Inflammatory macrophage treated with lipopolysaccharide for 1 hour (primary cell): ENCODE measurements at regions not wholly inside any gene's neighbourhood (a gene's known extent, or its start where the extent isn't known, plus 50 kb on each side); places are given as distances from the start of the nearest gene placed in this dataset.
"Not testable (repeated sequence)": the region's sequence is repeated elsewhere in the genome, so short reads cannot be mapped to it uniquely, and the experiment has no call there.

ENCODE experiments used
- DNase-seq, 2 donors: peaks; one replicate each; pipeline ENCODE4 v3.0.0-alpha.2; 2020 to 2022

DNA sequence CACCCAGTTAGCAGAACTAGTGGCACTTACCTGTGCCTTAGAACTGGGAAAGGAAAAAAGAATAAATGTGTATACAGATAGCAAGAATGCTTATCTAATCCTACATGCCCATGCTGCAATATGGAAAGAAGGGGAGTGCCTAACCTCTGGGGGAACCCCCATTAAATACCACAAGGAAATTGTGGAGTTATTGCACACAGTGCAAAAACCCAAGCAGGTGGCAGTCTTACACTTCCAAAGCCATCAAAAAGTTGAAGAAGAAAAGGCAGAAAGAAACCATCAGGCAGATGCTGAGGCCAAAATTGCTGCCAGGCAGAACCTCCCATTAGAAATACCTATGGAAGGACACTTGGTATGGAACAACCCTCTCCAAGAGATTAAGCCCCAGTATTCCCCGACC lies 246.1 kb upstream of the BTG1 start:
- peak in 1 of 2 donors; percentile 8 for DNase-seq

DNA sequence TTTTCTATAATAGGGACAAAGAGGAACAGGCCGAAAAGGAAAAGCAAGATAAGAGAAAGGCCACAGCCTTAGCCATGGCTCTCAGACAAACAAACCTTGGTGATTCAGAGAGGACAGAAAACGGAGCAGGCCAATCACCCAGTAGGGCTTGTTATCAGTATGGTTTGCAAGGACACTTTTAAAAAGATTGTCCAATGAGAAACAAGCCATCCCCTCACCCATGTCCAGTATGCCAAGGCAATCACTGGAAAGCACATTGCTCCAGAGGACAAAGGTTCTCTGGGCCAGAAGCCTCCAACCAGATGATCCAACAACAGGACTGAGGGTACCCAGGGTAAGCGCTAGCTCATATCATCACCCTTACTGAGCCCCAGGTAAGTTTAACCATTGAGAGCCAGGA lies 243.8 kb upstream of the BTG1 start:
- no peak for DNase-seq

- DNase-seq, result no peak
Measured at GRCh38 chr12:92385296-92385695, 239.7 kb upstream of the BTG1 start.

GRCh38 chr12:92384571-92384970 lies 238.9 kb upstream of the BTG1 start:
- no peak for DNase-seq

DNA sequence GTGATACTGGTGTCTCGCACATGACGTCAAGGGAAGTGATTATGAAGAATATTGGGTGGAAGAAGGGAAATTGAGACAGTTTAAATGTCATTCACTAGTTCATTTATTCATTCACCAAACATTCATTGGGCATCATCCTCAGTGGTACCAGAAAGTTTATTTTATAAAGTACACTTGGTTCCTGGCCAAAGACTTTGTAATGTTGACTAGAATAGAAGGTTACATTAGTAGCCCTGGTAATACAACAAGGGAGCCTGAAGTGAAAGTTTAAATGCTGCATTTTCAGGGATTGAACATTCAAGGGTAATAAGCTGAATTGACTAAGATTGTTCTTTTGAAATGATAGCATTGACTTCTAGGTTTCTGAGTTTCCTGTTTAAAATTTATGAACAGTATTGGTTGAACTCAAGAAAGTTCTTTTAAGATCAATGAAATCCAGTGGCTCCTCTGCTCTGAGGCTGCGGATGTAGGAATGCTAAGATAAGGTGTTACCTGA lies 236.8 kb upstream of the BTG1 start:
- DNase-seq, result no peak

DNA sequence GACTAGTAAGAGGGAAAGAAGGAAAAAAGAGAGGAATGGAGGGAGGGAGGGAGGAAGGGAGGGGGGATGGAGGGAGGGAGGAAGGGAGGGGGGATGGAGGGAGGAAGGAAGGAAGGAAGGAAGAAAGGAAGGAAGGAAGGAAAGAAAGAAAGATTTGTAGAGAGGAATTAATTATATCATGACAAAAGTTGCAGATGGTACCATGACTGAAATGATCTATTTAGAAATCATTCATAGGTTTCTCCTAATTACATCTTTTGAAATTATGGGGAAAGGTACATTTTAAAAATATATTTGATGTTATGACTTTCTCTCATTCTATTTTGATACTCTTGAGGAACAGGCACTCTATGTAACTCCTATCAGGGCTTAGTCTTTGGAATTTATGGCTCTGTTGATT lies 236.2 kb upstream of the BTG1 start:
- no peak for DNase-seq

DNA sequence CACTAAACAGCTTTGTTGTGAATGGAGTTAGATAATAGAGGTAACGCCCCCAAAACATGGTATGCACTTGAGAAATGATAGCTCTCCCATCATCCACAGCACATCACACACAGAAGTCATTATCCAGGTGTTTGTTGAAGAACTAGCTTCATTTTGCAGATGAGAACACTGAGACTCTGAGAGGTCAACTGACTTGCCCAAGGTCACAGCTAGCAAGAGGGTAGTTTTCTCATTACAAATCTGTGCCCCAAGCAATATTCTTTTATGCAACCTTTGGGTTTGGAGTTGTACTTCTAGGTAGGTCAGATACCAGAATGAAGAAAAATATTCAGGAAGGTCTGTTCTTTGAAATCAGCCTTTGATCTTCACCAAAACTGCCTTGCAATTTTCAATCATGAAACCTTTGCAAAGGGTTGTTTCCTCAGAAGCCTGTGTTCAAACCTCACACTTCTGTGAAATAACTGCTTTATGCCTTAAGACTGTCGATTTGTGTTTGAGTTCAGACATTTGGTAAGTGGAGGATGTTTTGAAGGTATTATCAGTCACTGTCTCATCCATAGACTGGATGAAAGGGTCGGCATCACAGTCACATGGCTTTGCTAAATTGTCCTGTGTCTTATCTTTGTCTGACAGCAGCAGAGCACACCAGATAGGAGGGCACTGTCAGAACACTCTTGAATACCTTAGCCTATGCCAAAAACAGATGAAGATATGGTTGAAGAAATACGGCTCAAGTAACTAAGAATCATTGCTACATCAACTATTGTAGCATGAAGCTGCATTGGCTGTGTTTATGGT lies 233.2 kb upstream of the BTG1 start:
- no peak for DNase-seq

DNA sequence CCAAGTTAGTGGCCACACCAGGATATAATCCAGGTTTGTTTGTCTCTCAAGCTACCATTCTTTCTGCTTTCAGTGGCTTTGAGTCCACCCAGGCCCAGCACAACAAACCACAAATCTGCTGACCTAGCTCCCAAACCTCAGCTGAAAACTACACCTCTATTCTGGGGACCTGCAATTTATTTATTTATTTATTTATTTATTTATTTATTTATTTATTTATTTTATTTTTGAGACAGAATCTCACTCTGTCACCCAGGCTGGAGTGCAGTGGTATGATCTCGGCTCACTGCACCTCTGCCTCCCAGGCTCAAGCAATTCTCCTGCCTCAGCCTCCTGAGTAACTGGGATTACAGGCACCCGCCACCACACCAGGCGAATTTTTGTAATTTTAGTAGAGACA lies 229.9 kb upstream of the BTG1 start:
- not testable (repeated sequence) for DNase-seq

GRCh38 chr12:92370828-92371227 lies 225.2 kb upstream of the BTG1 start:
- no peak for DNase-seq

DNA sequence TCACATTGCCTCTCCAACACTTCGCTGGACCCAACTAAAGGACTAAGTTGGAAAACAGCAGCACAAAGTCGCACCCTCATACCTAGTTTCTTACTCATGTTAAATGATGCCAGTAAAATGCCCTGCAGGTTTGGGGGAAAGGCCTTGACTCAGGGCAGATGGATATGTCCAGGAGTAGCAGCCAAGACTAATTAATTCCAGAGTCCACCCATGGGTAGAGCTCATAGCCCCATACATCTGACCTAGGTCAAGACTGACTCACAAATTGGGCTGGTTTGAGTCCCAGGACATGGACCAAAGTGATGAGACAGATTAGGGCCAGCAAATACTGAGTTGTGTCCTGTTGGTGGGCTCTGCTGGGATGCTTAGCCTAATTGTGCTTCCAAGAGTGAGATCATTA lies 224.0 kb upstream of the BTG1 start:
- DNase-seq, result no peak

- no peak for DNase-seq
Measured at GRCh38 chr12:92369056-92369455, 223.4 kb upstream of the BTG1 start.

GRCh38 chr12:92365836-92366235 lies 220.2 kb upstream of the BTG1 start:
- no peak for DNase-seq

GRCh38 chr12:92365333-92365732 lies 219.7 kb upstream of the BTG1 start:
- no peak for DNase-seq

DNA sequence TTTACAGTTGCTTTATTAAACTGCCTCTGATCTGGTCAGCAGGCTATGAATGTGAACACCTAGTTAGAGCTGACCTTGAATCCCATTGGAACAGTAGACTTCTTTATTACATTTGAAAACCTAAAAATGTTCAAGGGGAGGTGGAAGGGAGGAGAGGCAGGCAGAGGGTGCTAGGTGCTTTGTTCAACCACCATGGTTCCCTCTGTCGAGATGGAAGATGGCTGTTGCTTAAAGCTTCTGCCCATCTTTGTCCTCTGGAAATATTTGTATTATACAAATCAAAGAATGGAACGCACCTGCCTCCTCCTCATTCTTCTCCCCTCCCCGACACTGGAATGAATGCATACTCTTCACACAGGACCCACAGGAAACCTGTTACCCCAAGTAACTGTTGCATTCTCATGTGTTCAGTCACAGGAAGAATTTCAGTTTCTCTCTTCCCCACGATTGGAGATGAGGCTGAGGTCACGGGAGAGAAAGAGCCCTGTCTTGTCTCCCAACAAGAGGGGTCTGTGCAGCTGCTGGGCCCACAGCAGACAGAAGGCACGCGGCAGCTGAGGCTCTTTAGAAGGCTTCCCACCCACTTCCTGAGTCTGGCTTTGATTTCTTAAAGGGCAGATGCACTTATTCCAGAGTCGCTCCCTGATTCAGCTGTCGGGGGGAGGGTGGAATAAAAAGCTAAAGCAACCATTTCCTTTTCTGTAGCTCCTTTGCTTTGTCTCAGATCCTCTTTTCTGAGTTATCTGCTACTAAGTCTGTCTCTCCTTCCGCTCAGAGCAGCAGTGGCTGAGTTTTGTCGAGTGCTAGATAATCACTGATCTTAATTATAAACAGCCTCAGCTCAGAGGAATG lies 217.9 kb upstream of the BTG1 start:
- DNase-seq, result peak; percentile 21 to 46

- no peak for DNase-seq
Measured at GRCh38 chr12:92362785-92363184, 217.1 kb upstream of the BTG1 start.

- no peak for DNase-seq
Measured at GRCh38 chr12:92362126-92362525, 216.5 kb upstream of the BTG1 start.

GRCh38 chr12:92360543-92360942 lies 214.9 kb upstream of the BTG1 start:
- no peak for DNase-seq

DNA sequence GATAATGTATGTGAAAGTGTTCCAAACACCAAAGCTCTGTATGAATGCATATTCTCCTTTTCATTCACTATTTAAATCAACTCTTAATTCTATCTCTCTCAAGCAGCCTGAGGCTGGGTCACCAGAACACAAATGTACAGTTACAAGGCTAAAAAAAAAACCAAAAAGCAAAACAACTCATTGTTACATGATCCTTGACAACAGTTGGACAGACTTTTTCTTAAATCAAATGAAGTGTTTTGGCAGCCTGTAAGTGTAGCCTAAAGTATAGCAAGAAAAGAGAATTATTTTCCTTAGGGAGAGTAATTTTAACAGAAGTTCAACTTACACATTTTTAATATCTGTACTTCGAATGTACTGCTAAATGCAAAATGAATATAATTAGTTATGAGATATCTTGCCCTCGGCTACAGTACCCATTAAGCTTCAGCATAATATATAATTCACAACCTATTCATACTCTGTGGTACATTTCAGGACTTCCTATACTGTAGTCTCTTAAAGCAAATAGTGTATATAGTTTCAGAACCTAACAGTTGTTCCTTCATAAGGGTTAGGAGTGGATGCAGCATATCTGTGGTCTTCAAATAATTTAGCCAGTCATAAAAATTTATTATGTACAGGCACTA lies 214.0 kb upstream of the BTG1 start:
- DNase-seq, result no peak

- no peak for DNase-seq
Measured at GRCh38 chr12:92357584-92358261, 212.1 kb upstream of the BTG1 start.

DNA sequence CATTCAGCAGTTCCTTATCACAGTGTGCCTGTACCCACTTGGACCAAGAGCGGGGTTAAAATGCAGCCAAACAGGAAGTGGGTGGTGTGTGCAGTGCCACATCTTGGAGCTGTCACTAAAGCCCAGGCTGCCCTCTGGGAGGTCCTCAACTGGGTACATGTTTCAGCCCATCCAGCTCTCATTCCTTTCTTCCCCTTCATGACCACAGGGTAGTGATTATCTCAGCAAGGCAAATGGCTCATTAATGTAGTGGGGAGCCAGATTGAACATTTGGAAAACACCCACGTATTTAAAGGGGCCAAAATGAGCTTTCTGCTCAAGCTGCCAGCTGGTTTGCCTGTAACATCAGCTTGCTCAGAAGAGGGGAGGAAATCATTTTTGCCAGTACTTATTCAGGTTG lies 210.8 kb upstream of the BTG1 start:
- no peak for DNase-seq

GRCh38 chr12:92349635-92350034 lies 204.0 kb upstream of the BTG1 start:
- no peak for DNase-seq

GRCh38 chr12:92342574-92342973 lies 196.9 kb upstream of the BTG1 start:
- DNase-seq, result no peak

DNA sequence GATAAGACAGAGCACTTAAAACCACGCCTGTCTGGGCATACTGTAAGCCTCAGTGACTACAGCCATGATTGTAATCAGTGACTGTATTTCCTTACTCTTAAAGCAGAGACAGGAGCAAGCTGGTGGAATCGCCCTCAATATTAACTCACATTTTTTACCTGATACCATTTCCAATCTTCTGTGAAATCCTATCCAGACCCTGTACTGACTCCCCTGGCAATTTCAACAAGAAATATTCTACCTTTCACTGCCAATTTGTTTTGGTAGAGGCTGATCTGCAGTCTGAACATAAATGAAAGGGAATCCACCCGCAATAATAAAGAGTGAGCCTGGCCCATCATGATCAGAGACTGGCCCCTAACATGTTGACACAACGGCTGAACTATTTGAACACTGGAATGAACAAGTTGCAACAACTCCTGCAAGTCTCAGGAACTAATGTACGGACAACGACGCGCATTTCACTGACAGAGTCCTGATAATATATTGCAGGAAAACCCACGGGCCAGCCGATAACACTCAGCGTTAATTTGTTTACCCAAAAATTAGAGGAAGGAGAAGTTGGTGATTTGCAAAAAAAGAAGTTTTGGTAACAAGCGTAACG lies 195.5 kb upstream of the BTG1 start:
- DNase-seq, result peak; percentile 19 to 35
